Testis (tissue), 2 donors: ENCODE measurements at regions not wholly inside any gene's neighbourhood (a gene's known extent, or its start where the extent isn't known, plus 50 kb on each side); places are given as distances from the start of the nearest gene placed in this dataset.

Experiments
- CTCF ChIP-seq, 3 experiments: fragments of 450-650 bp in 2 of 3; fragments of 200-600 bp in 1 of 3; sonication (generic) in 1 of 3; IDR thresholded peaks; one replicate each; pipeline ENCODE4 v1.5.1; 2016 to 2019; ENCODE audit warnings: antibody characterized with exemption in 3 of 3, mild to moderate bottlenecking in 2 of 3, moderate library complexity in 1 of 3
- POLR2A ChIP-seq: fragments of 450-650 bp; IDR thresholded peaks from one replicate; pipeline ENCODE4 v1.6.1; 2017; ENCODE audit warnings: antibody characterized with exemption, mild to moderate bottlenecking, moderate library complexity

- TF ChIP-seq CTCF (IDR thresholded peaks at IDR 0.05) (no peak), POLR2A (no peak)
Measured at GRCh38 chr2:30024281-30024680, 102.9 kb upstream of the ALK start.
